ENCODE measurements at regions not wholly inside any gene's neighbourhood (a gene's known extent, or its start where the extent isn't known, plus 50 kb on each side); places are given as distances from the start of the nearest gene placed in this dataset.

DNA sequence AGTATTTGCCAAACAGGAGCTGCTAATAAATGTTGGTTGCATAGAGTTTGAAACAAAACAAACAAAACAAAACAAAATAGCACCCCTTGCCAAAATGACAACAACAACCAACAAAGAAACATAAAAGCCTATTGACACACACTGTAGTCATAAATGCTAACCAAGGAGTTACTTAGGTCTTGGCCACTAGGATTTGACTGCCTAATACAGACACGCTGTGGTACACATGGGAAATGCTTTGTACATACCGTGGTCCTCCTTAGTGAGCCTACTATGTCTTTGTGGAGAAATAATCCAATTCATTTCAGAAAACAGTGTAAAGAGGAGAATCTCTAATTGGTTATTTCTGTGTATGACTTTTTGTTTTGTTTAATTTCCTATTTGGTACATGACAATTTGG lies 53.2 kb upstream of the MTPN start:
- H3K4me3 Mint-ChIP-seq (ENCODE audit: unreplicated experiment) = no peak overlapping the region
- no peaks in the 10 kb centered on the region for H3K27me3 Mint-ChIP-seq (ENCODE audit: unreplicated experiment)
- no peaks in the 10 kb centered on the region for H3K36me3 Mint-ChIP-seq (ENCODE audit: unreplicated experiment)
- H3K9me3 Mint-ChIP-seq (ENCODE audit: unreplicated experiment) = no peaks in the 10 kb centered on the region
- no peaks in the 10 kb centered on the region for H3K4me1 Mint-ChIP-seq (ENCODE audit: low read depth, unreplicated experiment)
- no peak for DNase-seq
- TF ChIP-seq, protein P1, sequence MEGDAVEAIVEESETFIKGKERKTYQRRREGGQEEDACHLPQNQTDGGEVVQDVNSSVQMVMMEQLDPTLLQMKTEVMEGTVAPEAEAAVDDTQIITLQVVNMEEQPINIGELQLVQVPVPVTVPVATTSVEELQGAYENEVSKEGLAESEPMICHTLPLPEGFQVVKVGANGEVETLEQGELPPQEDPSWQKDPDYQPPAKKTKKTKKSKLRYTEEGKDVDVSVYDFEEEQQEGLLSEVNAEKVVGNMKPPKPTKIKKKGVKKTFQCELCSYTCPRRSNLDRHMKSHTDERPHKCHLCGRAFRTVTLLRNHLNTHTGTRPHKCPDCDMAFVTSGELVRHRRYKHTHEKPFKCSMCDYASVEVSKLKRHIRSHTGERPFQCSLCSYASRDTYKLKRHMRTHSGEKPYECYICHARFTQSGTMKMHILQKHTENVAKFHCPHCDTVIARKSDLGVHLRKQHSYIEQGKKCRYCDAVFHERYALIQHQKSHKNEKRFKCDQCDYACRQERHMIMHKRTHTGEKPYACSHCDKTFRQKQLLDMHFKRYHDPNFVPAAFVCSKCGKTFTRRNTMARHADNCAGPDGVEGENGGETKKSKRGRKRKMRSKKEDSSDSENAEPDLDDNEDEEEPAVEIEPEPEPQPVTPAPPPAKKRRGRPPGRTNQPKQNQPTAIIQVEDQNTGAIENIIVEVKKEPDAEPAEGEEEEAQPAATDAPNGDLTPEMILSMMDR (IDR thresholded peaks at IDR 0.05; ENCODE audit: partially characterized antibody, unreplicated experiment) = no peak
- H3K27ac Mint-ChIP-seq (ENCODE audit: unreplicated experiment) = no peak overlapping the region

DNA sequence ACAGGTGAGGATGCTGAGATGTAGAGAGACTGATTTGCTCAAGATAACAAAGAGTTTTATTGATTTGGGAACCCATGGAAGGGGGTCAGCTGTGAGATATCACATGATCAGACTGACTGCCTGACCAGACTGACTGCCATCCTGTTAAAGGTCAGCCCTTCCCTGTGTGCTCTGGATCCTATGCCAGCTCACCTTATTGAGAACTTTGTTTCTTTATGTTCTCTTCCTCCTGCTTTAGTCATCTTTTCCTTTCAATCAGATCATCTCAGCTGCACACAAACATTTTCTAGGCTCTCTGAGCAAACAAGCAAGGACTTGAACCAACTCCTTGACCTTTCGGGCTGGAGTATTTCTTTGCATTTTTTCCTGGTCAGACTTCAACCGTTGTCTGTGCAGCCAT lies 50.0 kb upstream of the MTPN start:
- no peak for DNase-seq
- H3K27ac Mint-ChIP-seq (ENCODE audit: unreplicated experiment) = no peak overlapping the region
- H3K4me3 Mint-ChIP-seq (ENCODE audit: unreplicated experiment) = no peak overlapping the region
- TF ChIP-seq, protein P1 (IDR thresholded peaks at IDR 0.05; ENCODE audit: partially characterized antibody, unreplicated experiment) = no peak
- H3K36me3 Mint-ChIP-seq (ENCODE audit: unreplicated experiment) = peaks cover 7% of the 10 kb centered on the region
- H3K9me3 Mint-ChIP-seq (ENCODE audit: unreplicated experiment) = no peaks in the 10 kb centered on the region
- H3K27me3 Mint-ChIP-seq (ENCODE audit: unreplicated experiment) = no peaks in the 10 kb centered on the region
- H3K4me1 Mint-ChIP-seq (ENCODE audit: low read depth, unreplicated experiment) = no peaks in the 10 kb centered on the region

Measured in glutamatergic neuron (in vitro differentiated cells).